ENCODE measurements at regions not wholly inside any gene's neighbourhood (a gene's known extent, or its start where the extent isn't known, plus 50 kb on each side); places are given as distances from the start of the nearest gene placed in this dataset.

GRCh38 chr20:6914986-6915385, 147.5 kb downstream of the BMP2 start:
- Histone ChIP-seq H3K4me3 (replicated peaks in 1 of 3; ENCODE audit: insufficient read depth in 1 of 3, low read depth in 2 of 3, low read length in 3 of 3) (no peak overlapping the region), H4K20me1 (ENCODE audit: insufficient read depth, low read length) (no peaks in the 10 kb centered on the region), H3K9ac (ENCODE audit: insufficient read depth, low read depth, low read length) (no peak overlapping the region), H3K4me1 (ENCODE audit: insufficient read depth, low read length) (no peaks in the 10 kb centered on the region), H3K27ac (ENCODE audit: extremely low read length, insufficient read depth, low read length) (no peak overlapping the region), H3K79me2 (ENCODE audit: insufficient read depth, low read length) (no peaks in the 10 kb centered on the region), H3K27me3 (ENCODE audit: control insufficient read depth in 1 of 2, insufficient read depth in 2 of 2, low read length in 2 of 2) (no peaks in the 10 kb centered on the region), H3K9me3 (ENCODE audit: low read length) (no peaks in the 10 kb centered on the region), H3K4me2 (ENCODE audit: low read depth, low read length) (no peak overlapping the region), H3K36me3 (replicated peaks in 1 of 2; ENCODE audit: control insufficient read depth in 1 of 2, insufficient read depth in 2 of 2, low read length in 2 of 2) (no peaks in the 10 kb centered on the region), H2AFZ (ENCODE audit: low read length) (no peak overlapping the region)
- FAIRE-seq (no peak), ATAC-seq (no peak), DNase-seq (ENCODE audit: low spot score) (no peak)
- BruUV-seq (replicated peaks), result no TSS peak
- POLR2A ChIA-PET, result no interaction called here
- TF ChIP-seq SAP130 (CRISPR knock-in tag; IDR thresholded peaks at IDR 0.05; ENCODE audit: low read depth), result no peak
- no peak for TF ChIP-seq REPIN1 (CRISPR knock-in tag; IDR thresholded peaks at IDR 0.05; ENCODE audit: borderline replicate concordance, low read depth)
- TF ChIP-seq ZNF569 (CRISPR knock-in tag; IDR thresholded peaks at IDR 0.05; ENCODE audit: borderline replicate concordance), result no peak
- CTCF ChIA-PET (ENCODE audit: low intra/inter-chr PET ratio, low total read pairs), result no interaction called here
- in situ Hi-C loops (cut with HindIII; ENCODE audit: extremely low pct_ligation_motif_present, low pct_unique_long_range_greater_than_20kb), result no loop called here
- intact Hi-C loops (cut with micrococcal nuclease; ENCODE audit: unreplicated experiment), result no loop called here
- WGBS (ENCODE audit: low lambda C conversion rate), result 34% methylated on average over 4 of the region's 4 CpGs

- FAIRE-seq (no peak), DNase-seq (ENCODE audit: low spot score) (no peak), ATAC-seq (no peak)
- POLR2A ChIA-PET, result no interaction called here
- Histone ChIP-seq H3K9ac (ENCODE audit: insufficient read depth, low read depth, low read length) (no peak overlapping the region), H3K4me1 (ENCODE audit: insufficient read depth, low read length) (no peaks in the 10 kb centered on the region), H3K36me3 (replicated peaks in 1 of 2; ENCODE audit: control insufficient read depth in 1 of 2, insufficient read depth in 2 of 2, low read length in 2 of 2) (no peaks in the 10 kb centered on the region), H3K4me3 (replicated peaks in 1 of 3; ENCODE audit: insufficient read depth in 1 of 3, low read depth in 2 of 3, low read length in 3 of 3) (no peak overlapping the region), H3K9me3 (ENCODE audit: low read length) (no peaks in the 10 kb centered on the region), H4K20me1 (ENCODE audit: insufficient read depth, low read length) (no peaks in the 10 kb centered on the region), H3K79me2 (ENCODE audit: insufficient read depth, low read length) (no peaks in the 10 kb centered on the region), H2AFZ (ENCODE audit: low read length) (no peak overlapping the region), H3K27ac (ENCODE audit: extremely low read length, insufficient read depth, low read length) (no peak overlapping the region), H3K4me2 (ENCODE audit: low read depth, low read length) (no peak overlapping the region), H3K27me3 (ENCODE audit: control insufficient read depth in 1 of 2, insufficient read depth in 2 of 2, low read length in 2 of 2) (no peaks in the 10 kb centered on the region)
- WGBS (ENCODE audit: low lambda C conversion rate), result 0% methylated on average over 1 of the region's 1 CpG
- TF ChIP-seq KLF15 (CRISPR knock-in tag; IDR thresholded peaks at IDR 0.05; ENCODE audit: borderline replicate concordance) (no peak), KMT2B (CRISPR knock-in tag; IDR thresholded peaks at IDR 0.05) (no peak), ZNF569 (CRISPR knock-in tag; IDR thresholded peaks at IDR 0.05; ENCODE audit: borderline replicate concordance) (no peak), ZFX (CRISPR knock-in tag; IDR thresholded peaks at IDR 0.05; ENCODE audit: low read depth) (no peak), GABPA (IDR thresholded peaks at IDR 0.05; ENCODE audit: low read depth, low read length) (no peak), GABPA (CRISPR knock-in tag; IDR thresholded peaks at IDR 0.05; ENCODE audit: low read depth) (no peak), HOXA7 (CRISPR knock-in tag; IDR thresholded peaks at IDR 0.05) (no peak), PCBP2 (optimal IDR thresholded peaks at IDR 0.05; ENCODE audit: low read depth, low read length, poor library complexity, severe bottlenecking) (no peak), ZNF850 (CRISPR knock-in tag; conservative IDR thresholded peaks at IDR 0.05) (no peak), SATB2 (CRISPR knock-in tag; IDR thresholded peaks at IDR 0.05) (no peak), TSC22D2 (CRISPR knock-in tag; IDR thresholded peaks at IDR 0.05; ENCODE audit: borderline replicate concordance) (no peak)
- intact Hi-C loops (cut with micrococcal nuclease; ENCODE audit: unreplicated experiment) (no loop called here), in situ Hi-C loops (cut with HindIII; ENCODE audit: extremely low pct_ligation_motif_present, low pct_unique_long_range_greater_than_20kb) (no loop called here)
- no TSS peak for BruUV-seq (replicated peaks)
- CTCF ChIA-PET (ENCODE audit: low intra/inter-chr PET ratio, low total read pairs), result no interaction called here
Observed at GRCh38 chr20:6916938-6917337, 149.5 kb downstream of the BMP2 start.
